ENCODE measurements at regions not wholly inside any gene's neighbourhood (a gene's known extent, or its start where the extent isn't known, plus 50 kb on each side); places are given as distances from the start of the nearest gene placed in this dataset.
A peak's percentile ranks its signal among the peaks of the same experiment; 100 is the strongest.

DNA sequence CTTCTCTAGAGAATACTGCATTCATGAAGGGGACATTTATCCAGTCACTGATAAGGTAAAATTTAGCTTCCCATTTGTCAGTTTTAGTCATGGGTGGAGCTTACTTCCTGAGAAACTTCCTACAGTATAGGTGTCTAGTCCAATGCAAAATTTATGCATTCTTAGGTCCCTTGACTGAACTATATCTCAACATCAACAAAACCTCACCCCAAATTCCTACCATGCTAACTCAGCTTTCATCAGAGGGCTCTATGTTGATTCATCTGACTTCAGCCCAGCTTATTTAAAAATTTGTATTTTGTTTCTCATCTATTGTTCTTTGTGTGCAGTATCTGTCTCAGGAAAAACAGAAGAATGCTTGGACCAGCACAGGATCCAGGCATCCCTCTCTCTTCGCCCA, 296.4 kb upstream of the ACVR2A start:
- DNase-seq: no peak

GRCh38 chr2:147547440-147547839, 297.4 kb upstream of the ACVR2A start:
- DNase-seq: no peak

DNA sequence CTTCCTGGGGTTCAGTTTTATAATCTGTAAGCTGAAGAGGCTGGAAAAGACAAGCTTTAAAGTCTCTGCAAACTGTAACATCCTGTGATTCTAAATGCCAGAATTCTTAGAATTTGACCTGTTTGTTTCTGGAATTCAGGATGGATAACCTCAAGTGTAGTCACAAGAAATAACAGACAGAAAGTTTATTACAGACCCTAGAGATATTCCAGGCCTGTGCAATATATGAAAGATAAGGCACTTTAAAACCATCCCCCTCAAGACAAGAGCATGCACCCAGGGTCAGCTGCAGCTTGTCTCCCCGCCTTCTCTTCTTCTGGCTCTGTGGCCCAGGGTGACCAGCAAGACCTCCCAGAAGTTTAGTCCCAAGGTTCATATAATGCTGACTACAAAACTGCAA, 298.7 kb upstream of the ACVR2A start:
- no peak for DNase-seq

- no peak for DNase-seq
These were observed 301.8 kb upstream of the ACVR2A start for GRCh38 chr2:147543056-147543455.

DNA sequence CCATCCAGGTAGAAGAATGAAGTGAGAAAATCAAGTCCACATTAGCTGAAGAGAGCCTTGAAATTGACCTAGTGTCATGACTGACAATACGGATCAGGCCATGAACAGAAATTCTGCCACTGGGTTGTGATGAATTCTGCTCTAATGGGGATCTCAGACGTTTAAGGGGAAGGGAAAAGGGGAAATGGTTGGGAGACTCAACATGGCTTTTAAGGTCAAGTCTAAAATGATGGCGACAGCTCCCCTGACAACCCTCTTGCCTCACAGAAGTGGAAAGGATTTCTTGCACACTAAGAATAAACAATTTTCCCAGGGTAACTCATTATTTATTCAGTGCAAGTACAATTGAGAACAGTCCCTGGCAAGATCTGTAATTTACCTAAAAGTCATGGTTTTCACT, 302.5 kb upstream of the ACVR2A start:
- DNase-seq: no peak

DNA sequence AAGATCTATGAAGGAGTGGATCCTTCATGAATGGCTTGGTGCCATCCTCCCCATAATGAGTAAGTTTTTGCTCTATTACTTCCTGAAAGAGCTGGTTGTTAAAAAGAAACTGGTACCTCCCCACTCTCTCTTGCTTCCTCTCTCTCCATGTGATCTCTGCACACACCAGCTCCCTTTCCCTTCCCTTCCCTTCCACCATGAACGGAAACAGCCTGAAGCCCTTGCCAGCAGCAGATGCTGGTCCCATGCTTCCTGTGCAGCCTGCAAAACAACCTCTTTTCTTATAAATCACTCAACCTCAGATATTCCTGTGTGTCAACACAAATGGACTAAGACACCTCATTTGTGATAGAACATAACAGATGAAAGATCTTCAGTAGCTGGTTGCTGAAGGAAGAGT, 303.5 kb upstream of the ACVR2A start:
- DNase-seq: no peak

GRCh38 chr2:147538821-147539220, 306.0 kb upstream of the ACVR2A start:
- no peak for DNase-seq

DNA sequence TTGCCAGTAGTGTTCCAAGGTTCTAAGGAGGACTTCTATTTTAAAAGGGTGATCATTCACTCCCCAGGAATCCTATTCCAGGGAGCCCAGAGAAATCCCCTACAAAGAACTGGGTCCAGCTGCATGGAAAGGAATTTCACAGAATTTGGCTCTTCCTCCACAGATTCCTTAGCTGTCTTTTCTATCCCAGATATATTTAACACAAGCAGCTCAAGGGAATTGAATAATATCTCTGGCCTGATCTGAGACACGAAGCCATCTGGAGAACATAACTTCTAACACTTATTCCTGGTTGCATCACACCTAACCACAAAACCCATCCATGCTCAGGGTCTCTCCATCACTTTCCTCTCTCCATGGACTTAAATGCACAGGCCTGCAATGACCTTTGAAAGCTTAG, 306.7 kb upstream of the ACVR2A start:
- DNase-seq: no peak

DNA sequence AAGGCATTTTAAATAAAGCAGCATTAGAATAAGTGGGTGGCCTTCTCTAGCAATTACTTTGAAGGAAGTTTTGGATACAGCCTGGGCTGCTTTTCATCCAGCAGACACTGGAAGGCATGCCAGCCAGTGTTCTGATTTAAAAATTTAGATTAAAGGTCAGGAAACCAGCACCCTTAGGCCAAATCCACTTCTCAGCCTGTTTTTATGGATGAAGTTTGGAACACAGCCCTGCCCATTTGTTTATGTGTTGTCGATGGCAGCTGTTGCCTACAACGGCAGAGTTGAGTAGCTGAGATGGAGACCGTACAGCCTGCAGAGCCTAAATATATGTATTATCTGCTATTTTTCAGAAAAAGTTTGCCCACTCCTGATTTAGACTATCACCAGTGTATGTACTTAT, 313.6 kb upstream of the ACVR2A start:
- no peak for DNase-seq

GRCh38 chr2:147530033-147530432, 314.8 kb upstream of the ACVR2A start:
- no peak for DNase-seq

- DNase-seq: no peak
These were observed 318.9 kb upstream of the ACVR2A start for GRCh38 chr2:147525819-147526489.

DNA sequence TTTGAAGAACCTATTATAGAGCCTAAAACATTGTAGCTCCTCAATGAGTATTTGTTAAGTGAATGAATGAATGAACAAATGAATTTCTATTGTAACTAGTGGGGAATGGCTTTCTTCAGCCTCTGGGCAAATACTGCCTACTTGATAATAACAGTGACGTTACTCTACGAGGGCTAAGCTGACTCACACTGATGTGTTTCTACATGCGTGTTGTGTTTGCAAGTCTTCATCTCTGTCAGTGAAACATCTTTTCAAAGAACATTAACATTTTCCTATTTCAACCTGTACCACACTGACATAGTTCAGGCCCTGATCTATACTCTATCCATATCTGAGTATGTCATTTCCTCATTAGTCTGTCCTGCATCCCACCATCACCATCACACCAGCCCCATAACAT, 319.9 kb upstream of the ACVR2A start:
- DNase-seq: no peak

DNA sequence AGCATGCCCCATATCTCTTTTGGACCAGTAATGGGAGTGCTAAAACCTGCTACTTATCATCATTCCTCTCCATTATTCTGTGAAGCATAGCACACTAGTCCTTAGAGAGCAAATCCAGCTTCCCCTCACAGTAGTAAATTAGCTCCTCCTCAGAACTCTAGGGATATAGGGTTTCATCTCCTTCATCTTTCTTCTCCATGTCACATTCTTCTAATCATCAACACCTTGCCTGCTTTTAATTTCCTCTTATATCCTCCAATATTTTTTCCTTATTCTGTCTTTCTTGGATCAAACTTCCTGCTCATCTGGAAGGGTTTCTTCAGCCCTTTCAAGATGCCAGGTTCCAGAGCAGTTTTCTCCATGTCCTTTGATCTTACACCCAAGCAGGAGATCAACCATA, 321.4 kb upstream of the ACVR2A start:
- no peak for DNase-seq

DNA sequence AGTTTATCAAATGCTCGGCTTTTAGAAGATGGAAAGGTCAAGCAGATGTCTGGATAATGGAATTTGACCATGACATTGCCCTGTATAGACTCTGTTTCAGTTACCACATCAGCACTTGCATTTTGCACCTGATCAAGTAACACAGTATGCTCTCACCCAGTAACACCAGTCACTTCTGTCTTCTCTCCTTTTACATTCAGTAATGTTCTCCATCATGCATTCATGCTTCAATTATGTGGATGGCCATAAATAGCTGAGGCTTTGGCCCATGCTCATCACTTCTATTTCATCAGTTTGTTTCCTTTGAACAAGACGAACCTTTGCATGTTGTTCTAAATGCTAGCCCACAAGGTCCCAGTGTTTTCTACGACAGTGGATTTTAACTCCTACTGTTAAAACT, 322.9 kb upstream of the ACVR2A start:
- DNase-seq: no peak

- no peak for DNase-seq
These were observed 324.0 kb upstream of the ACVR2A start for GRCh38 chr2:147520817-147521216.

DNA sequence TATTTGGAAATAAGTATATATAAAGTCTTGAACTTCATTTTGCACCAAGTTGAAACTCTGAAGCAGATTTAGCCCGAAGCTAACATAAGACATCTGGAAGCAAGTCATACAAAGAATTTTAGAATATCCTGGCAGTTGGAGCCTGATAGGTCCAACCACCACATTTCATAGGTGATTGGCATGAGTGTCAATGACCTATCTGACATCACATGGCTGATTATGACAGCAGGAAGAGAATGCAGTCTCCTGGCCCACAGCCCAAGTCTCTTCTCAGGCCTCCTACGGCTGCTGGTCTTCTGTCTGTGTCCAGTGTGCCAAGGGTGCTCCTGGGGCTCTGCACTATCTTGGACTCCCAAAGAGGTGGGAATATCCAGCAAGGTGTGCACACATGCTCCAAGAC, 325.7 kb upstream of the ACVR2A start:
- no peak for DNase-seq

DNA sequence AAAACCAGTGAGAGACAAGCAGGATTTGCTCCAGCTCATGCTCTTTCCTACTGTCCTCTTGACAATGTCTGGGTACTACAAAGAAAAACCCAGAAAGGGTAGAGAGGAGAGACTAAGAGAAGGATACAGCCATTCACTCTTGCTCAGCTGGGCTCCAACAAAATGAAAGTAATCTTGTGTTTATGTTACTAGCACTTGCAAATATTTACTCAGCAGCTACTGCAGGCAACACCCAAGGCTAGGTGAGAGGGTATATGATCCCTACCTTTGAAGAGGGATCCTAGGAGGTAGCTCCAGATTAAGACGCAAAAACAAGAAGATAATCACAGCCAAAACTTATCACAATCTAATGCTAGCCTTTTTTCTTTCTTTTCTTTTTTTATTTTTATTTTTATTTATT, 329.6 kb upstream of the ACVR2A start:
- no peak for DNase-seq

GRCh38 chr2:147512206-147512605, 332.6 kb upstream of the ACVR2A start:
- DNase-seq: no peak

GRCh38 chr2:147511491-147511948, 333.3 kb upstream of the ACVR2A start:
- DNase-seq: peak; percentile 73

DNA sequence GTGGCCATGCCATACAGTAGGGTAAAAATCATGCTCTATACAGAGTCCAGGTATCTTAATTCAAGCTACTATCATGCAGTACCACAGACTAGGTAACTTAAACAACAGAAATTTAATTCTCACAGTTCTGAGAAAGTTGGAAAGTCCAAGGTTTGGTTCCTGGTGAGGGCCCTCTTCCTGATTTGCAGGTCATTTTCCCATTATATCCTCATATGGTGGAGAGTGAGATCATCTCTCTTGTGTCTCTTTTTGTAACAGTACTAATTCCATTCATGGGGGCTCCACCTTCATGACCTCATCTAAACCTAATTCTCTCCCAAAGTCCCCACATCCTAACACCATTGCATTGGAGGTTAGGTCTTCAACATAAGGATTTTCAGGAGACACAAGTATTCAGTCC, 335.0 kb upstream of the ACVR2A start:
- no peak for DNase-seq

DNA sequence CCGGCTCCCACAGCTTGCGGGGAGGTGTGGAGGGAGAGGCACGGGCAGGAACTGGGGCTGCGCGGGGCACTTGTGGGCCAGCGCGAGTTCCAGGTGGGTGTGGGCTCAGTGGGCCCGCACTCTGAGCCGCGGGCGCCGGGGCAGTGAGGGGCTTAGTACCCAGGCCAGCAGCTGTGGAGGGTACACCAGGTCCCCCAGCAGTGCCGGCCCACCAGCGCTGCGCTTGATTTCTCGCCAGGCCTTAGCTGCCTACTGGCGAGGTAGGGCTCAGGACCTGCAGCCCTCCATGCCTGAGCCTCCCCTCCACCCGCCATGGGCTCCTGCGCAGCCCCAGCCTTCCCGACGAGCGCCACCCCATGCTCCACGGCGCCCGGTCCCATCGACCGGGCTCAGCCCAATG, 337.9 kb upstream of the ACVR2A start:
- no peak for DNase-seq

- no peak for DNase-seq
These were observed 342.0 kb upstream of the ACVR2A start for GRCh38 chr2:147502711-147503290.

DNA sequence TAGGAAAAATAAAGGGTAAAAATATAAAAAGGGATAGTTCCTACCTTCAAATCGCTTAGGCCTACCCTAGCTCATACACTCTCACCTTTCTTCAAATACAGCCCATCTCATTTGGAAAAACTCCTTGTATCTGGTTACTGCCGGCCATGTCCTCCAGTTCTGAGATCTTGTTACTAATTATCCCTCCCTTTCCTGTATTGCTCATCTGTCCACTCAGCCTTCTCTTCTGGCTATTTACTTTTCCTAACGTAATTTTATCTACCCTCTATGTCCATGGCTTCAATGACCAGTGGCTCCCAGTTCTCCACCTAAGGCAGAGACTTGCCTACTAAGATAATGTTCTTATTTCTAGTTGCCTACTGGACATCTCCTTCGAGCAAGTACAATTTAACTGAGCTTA, 342.9 kb upstream of the ACVR2A start:
- no peak for DNase-seq

DNA sequence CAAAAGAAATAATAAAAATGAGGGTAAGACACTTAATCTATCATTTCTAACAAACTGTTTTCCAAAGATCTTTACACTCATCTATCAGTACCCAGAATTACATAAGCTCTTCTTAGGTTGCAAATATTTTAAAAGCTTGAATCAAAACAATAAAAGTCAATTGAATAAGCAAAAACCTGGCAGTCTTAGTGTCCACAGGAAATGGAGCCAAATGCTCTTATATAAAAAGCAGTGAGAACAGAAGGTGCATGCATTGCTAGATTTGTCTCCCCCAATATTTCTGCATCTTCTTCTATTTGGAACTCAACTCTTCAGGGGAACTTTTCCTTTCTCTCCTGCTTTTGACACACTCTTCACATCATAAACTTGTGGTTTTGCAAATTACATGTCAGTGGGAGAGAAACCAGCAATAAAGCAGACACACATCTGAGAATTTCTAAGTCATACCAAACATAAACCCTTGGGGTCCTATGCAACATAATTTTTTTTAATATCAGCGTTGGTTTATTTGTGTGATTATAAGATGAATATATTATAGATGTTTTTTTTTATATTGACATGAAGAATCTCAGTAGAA, 343.9 kb upstream of the ACVR2A start:
- no peak for DNase-seq

DNA sequence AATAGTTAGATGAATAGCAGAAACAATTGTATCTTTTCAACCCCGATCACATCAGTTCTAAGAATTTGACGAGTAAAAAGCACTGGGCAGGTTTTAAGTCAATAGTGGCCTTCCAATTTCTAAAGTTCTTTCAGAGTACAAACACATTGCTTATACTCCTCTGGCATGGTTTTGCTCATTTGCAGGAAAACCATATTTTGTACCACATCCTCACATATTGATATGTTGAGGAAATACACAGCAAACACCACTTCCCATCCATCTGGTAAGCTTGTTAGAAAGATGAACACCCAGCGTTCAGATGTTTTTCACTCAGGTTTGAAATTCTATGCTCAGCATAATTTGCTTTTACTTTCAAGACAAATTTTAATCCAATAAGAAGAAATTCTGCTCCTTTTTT, 344.6 kb upstream of the ACVR2A start:
- no peak for DNase-seq
